ENCODE measurements at regions not wholly inside any gene's neighbourhood (a gene's known extent, or its start where the extent isn't known, plus 50 kb on each side); places are given as distances from the start of the nearest gene placed in this dataset.

DNA sequence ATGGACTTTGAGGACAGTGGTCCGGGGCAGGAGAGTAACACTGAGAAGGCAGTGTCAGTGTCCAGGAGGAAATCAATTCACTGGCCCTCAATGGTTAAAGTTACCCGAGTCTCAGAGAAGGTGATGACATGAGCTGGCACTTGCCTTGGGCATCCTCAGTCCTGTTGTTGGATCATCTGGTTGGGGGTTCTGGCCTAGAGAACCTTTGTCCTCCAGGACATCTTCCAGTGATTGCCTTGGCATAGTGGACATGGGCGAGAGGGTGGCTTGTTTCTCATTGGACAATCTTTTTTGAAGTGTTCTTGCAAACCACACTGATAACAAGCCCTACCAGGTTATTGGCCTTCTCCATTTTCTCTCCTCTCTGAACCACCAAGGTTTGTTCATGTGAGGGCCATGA is 83.4 kb upstream of the TERB2 start:
- H3K36me3 ChIP-seq (ENCODE audit: control insufficient read depth, insufficient read depth, low read length), result no peaks in the 10 kb centered on the region
- no peak overlapping the region for H3K23ac ChIP-seq (ENCODE audit: low read depth, low read length)
- H3K79me1 ChIP-seq (ENCODE audit: low read depth in 1 of 2, low read length in 2 of 2), result no peaks in the 10 kb centered on the region
- H3K14ac ChIP-seq (replicated peaks; ENCODE audit: low read depth, low read length), result no peak overlapping the region
- no peaks in the 10 kb centered on the region for H4K20me1 ChIP-seq (ENCODE audit: insufficient read depth, low read length)
- no peak overlapping the region for H2BK120ac ChIP-seq (ENCODE audit: low read depth, low read length)
- no peak overlapping the region for H2AK9ac ChIP-seq (replicated peaks; ENCODE audit: low read depth, low read length, poor library complexity)
- intact Hi-C loops (cut with micrococcal nuclease), result no loop called here
- dilution Hi-C loops (cut with HindIII; ENCODE audit: low sequenced_read_pairs, unreplicated experiment), result no loop called here
- H3K9me3 ChIP-seq (ENCODE audit: control insufficient read depth, insufficient read depth, low read length), result no peaks in the 10 kb centered on the region
- in situ Hi-C loops (cut with MboI; ENCODE audit: low sequenced_read_pairs), result no loop called here
- H3K9ac ChIP-seq (ENCODE audit: low read depth, low read length), result no peak overlapping the region
- DNase-seq (no peak), ATAC-seq (ENCODE audit: low read depth) (no peak)
- no peak overlapping the region for H4K5ac ChIP-seq (ENCODE audit: low read depth, low read length)
- no peaks in the 10 kb centered on the region for H3K27me3 ChIP-seq (ENCODE audit: control insufficient read depth, insufficient read depth, low read length)
- no peak overlapping the region for H4K8ac ChIP-seq (ENCODE audit: low read depth in 2 of 2, low read length in 2 of 2)
- TF ChIP-seq RAD21 (IDR thresholded peaks at IDR 0.05; ENCODE audit: low read length) (no peak), CHD1 (IDR thresholded peaks at IDR 0.05; ENCODE audit: low read depth, low read length) (no peak), MXI1 (IDR thresholded peaks at IDR 0.05; ENCODE audit: borderline replicate concordance, low read depth, low read length) (no peak), POLR2A (IDR thresholded peaks at IDR 0.05; ENCODE audit: low read depth, low read length) (no peak), NFE2L2 (IDR thresholded peaks at IDR 0.05; ENCODE audit: low read depth, low read length) (no peak), BHLHE40 (IDR thresholded peaks at IDR 0.05; ENCODE audit: low read depth, low read length) (no peak), MAZ (IDR thresholded peaks at IDR 0.05; ENCODE audit: borderline replicate concordance, low read depth, low read length) (no peak), RCOR1 (IDR thresholded peaks at IDR 0.05; ENCODE audit: insufficient replicate concordance, low read length) (no peak), CEBPB (IDR thresholded peaks at IDR 0.05; ENCODE audit: low read depth, low read length) (no peak)
- no peak overlapping the region for H3K4me2 ChIP-seq (ENCODE audit: low read depth, low read length)
- H2BK5ac ChIP-seq (ENCODE audit: low read depth, low read length, poor library complexity, severe bottlenecking), result no peak overlapping the region
- no peak overlapping the region for H2AK5ac ChIP-seq (ENCODE audit: low read depth, low read length)
- no peak overlapping the region for H3K18ac ChIP-seq (ENCODE audit: low read depth, low read length)
- no TSS peak for BruUV-seq (replicated peaks)
- H3K4me3 ChIP-seq (ENCODE audit: insufficient read depth, low read depth, low read length), result no peak overlapping the region
- no peak overlapping the region for H4K91ac ChIP-seq (ENCODE audit: insufficient read depth, low read depth, low read length)
- 30% methylated on average over 2 of the region's 3 CpGs; no CpG with 5 or more reads in 1 of the 2 experiments for WGBS, 2 experiments (ENCODE audit: extremely low coverage in 2 of 2, insufficient read length in 1 of 2)
- no peak overlapping the region for H2BK20ac ChIP-seq (ENCODE audit: low read depth, low read length)
- no peak overlapping the region for H3K27ac ChIP-seq (ENCODE audit: insufficient read depth, low read length)
- H3K4me1 ChIP-seq (ENCODE audit: control insufficient read depth, insufficient read depth, low read length), result no peaks in the 10 kb centered on the region
- CTCF ChIA-PET, result interaction anchor here (0.9 kb wide), 1 partner anchor 20 kb away, joined by 3 read pairs; no protein-coding TSS in a partner anchor
- no peak overlapping the region for H2AFZ ChIP-seq (replicated peaks; ENCODE audit: low read length, poor library complexity)
- H3K9me1 ChIP-seq (ENCODE audit: insufficient read depth, low read length), result no peaks in the 10 kb centered on the region
- no peak overlapping the region for H3K56ac ChIP-seq (ENCODE audit: extremely low read depth, insufficient read depth, low read length)
- no peak overlapping the region for H3K4ac ChIP-seq (ENCODE audit: low read depth, low read length)
- POLR2A ChIA-PET (ENCODE audit: unreplicated experiment), result no interaction called here
- H2BK15ac ChIP-seq (ENCODE audit: low read depth, low read length), result no peak overlapping the region
